CD1c-positive myeloid dendritic cell (primary cell): ENCODE measurements at regions not wholly inside any gene's neighbourhood (a gene's known extent, or its start where the extent isn't known, plus 50 kb on each side); places are given as distances from the start of the nearest gene placed in this dataset.

ENCODE experiments used
- DNase-seq: peaks from one replicate; pipeline ENCODE4 v3.0.0-alpha.2; 2016; ENCODE audit errors: extremely low spot score

- DNase-seq: no peak
Observed at GRCh38 chr1:57800376-57800775, 376.5 kb upstream of the DAB1 start.

GRCh38 chr1:57799490-57800115 is 375.7 kb upstream of the DAB1 start:
- no peak for DNase-seq

- no peak for DNase-seq
Observed at GRCh38 chr1:57798543-57798942, 374.7 kb upstream of the DAB1 start.

- DNase-seq: no peak
Observed at GRCh38 chr1:57797084-57797483, 373.2 kb upstream of the DAB1 start.

- no peak for DNase-seq
Observed at GRCh38 chr1:57796616-57797015, 372.8 kb upstream of the DAB1 start.

GRCh38 chr1:57795886-57796285 is 372.0 kb upstream of the DAB1 start:
- DNase-seq: no peak

- no peak for DNase-seq
Observed at GRCh38 chr1:57794078-57794477, 370.2 kb upstream of the DAB1 start.

- DNase-seq: no peak
Observed at GRCh38 chr1:57791497-57791896, 367.6 kb upstream of the DAB1 start.

GRCh38 chr1:57789936-57790335 is 366.1 kb upstream of the DAB1 start:
- DNase-seq: no peak

GRCh38 chr1:57788313-57788712 is 364.5 kb upstream of the DAB1 start:
- no peak for DNase-seq

GRCh38 chr1:57784356-57784755 is 360.5 kb upstream of the DAB1 start:
- DNase-seq: no peak

GRCh38 chr1:57782357-57782756 is 358.5 kb upstream of the DAB1 start:
- DNase-seq: no peak

GRCh38 chr1:57772580-57773195 is 348.8 kb upstream of the DAB1 start:
- DNase-seq: no peak

- no peak for DNase-seq
Observed at GRCh38 chr1:57770772-57771171, 346.9 kb upstream of the DAB1 start.

GRCh38 chr1:57770236-57770635 is 346.4 kb upstream of the DAB1 start:
- no peak for DNase-seq

GRCh38 chr1:57761628-57762027 is 337.8 kb upstream of the DAB1 start:
- DNase-seq: no peak

GRCh38 chr1:57752843-57753242 is 329.0 kb upstream of the DAB1 start:
- DNase-seq: no peak

GRCh38 chr1:57748719-57749118 is 324.9 kb upstream of the DAB1 start:
- no peak for DNase-seq

GRCh38 chr1:57747818-57748217 is 324.0 kb upstream of the DAB1 start:
- no peak for DNase-seq

GRCh38 chr1:57741521-57741920 is 317.7 kb upstream of the DAB1 start:
- DNase-seq: no peak

- DNase-seq: no peak
Observed at GRCh38 chr1:57736940-57737339, 313.1 kb upstream of the DAB1 start.

- DNase-seq: no peak
Observed at GRCh38 chr1:57729181-57729580, 305.3 kb upstream of the DAB1 start.

- no peak for DNase-seq
Observed at GRCh38 chr1:57727121-57727520, 303.3 kb upstream of the DAB1 start.

GRCh38 chr1:57725318-57725717 is 301.5 kb upstream of the DAB1 start:
- no peak for DNase-seq
